Testis (tissue), 2 donors: ENCODE measurements at regions not wholly inside any gene's neighbourhood (a gene's known extent, or its start where the extent isn't known, plus 50 kb on each side); places are given as distances from the start of the nearest gene placed in this dataset.

ENCODE experiments used
- DNase-seq: peaks from one replicate; pipeline ENCODE4 v3.0.0-alpha.2; 2019
- H3K27ac ChIP-seq, 2 donors: fragments of 200-600 bp; sonication (generic); one replicate each; pipeline ENCODE4 v1.5.1; 2019
- H3K27me3 ChIP-seq: fragments of 200-600 bp; sonication (generic); one replicate; pipeline ENCODE4 v1.5.1; 2019
- H3K36me3 ChIP-seq: fragments of 200-600 bp; sonication (generic); one replicate; pipeline ENCODE4 v1.5.1; 2017; ENCODE audit warnings: low read depth; ENCODE audit errors: missing control alignments
- H3K4me1 ChIP-seq: fragments of 200-600 bp; sonication (generic); one replicate; pipeline ENCODE4 v1.5.1; 2019
- H3K4me3 ChIP-seq, 2 donors: fragments of 200-600 bp; sonication (generic); one replicate each; pipeline ENCODE4 v1.5.1; 2017 to 2019
- H3K9me3 ChIP-seq: fragments of 200-600 bp; sonication (generic); one replicate; pipeline ENCODE4 v1.5.1; 2017
- POLR2A ChIP-seq: fragments of 450-650 bp; IDR thresholded peaks from one replicate; pipeline ENCODE4 v1.6.1; 2017; ENCODE audit warnings: antibody characterized with exemption, mild to moderate bottlenecking, moderate library complexity
- WGBS, 2 donors: methylation state at CpG; one replicate each; pipeline ENCODE4 v1.1.5; 2018; 5-methylcytosine and 5-hydroxymethylcytosine counted together
- intact Hi-C: fragments of 100-400 bp; cut with DNase I; formaldehyde crosslinking; loops from one replicate; pipeline ENCODE4 v1.15.1; 2023; ENCODE audit warnings: low total_unique reads
- TF ChIP-seq, protein P1 (sequence below), 3 experiments: fragments of 450-650 bp in 2 of 3; fragments of 200-600 bp in 1 of 3; sonication (generic) in 1 of 3; IDR thresholded peaks; one replicate each; pipeline ENCODE4 v1.5.1; 2016 to 2019; ENCODE audit warnings: antibody characterized with exemption in 3 of 3, mild to moderate bottlenecking in 2 of 3, moderate library complexity in 1 of 3

DNA sequence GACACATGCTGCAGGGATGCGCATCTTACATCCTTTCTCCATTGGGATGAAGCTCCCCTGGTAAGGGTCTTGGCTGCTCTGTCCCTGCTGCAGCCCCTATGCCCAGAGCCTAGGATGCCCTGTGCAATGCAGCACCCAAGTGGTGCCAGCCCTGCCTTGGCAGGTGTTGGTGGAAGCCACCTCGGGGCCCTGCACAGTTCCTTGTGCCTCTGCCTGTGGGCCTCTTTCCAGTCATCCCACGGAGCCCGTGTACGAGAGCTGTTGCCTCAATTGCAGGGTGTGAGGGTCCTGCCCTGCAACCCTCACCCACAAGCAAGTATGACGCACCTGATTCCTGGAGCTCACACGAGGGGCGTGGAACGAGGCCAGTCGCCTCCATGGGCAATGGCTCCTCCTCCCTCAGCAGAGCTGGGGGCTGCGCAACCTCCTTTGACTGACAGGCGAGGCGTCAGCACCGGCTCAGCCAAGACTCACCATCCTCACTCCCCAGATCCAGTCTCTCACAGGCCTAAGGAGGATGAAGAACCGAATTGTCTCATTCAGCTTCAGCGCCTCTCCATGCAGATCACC is 719.6 kb downstream of the BRD1 start:
- Histone ChIP-seq H3K9me3 (no peaks in the 10 kb centered on the region), H3K27ac (no peak overlapping the region), H3K4me3 (no peak overlapping the region), H3K27me3 (no peaks in the 10 kb centered on the region), H3K4me1 (no peaks in the 10 kb centered on the region), H3K36me3 (no peaks in the 10 kb centered on the region)
- DNase-seq = no peak
- intact Hi-C loops = no loop called here
- WGBS, 2 donors = 82 to 90% methylated on average over 8 to 16 of the region's 16 CpGs
- TF ChIP-seq POLR2A = no peak
- TF ChIP-seq, protein P1, sequence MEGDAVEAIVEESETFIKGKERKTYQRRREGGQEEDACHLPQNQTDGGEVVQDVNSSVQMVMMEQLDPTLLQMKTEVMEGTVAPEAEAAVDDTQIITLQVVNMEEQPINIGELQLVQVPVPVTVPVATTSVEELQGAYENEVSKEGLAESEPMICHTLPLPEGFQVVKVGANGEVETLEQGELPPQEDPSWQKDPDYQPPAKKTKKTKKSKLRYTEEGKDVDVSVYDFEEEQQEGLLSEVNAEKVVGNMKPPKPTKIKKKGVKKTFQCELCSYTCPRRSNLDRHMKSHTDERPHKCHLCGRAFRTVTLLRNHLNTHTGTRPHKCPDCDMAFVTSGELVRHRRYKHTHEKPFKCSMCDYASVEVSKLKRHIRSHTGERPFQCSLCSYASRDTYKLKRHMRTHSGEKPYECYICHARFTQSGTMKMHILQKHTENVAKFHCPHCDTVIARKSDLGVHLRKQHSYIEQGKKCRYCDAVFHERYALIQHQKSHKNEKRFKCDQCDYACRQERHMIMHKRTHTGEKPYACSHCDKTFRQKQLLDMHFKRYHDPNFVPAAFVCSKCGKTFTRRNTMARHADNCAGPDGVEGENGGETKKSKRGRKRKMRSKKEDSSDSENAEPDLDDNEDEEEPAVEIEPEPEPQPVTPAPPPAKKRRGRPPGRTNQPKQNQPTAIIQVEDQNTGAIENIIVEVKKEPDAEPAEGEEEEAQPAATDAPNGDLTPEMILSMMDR (IDR thresholded peaks at IDR 0.05) = no peak

DNA sequence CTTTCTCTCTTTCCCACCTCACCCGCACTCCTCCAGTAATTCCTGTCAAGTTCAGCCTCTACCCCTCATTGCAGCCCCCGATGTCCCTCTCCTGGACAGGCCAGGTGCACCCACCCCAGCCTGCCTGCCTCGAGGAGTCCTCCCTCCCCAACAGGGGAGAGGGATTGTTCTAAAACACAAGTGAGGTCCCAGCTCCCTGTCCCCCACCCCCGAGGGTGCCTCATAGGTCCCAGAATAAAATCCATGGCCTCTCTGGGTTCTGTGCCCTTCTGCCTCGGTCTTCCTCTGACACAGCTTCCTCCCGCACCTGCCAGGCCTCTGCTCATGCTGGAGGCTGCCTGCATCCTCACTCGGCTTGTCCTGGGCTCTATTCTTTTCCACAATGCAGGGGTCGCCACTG is 720.1 kb downstream of the BRD1 start:
- Histone ChIP-seq H3K4me3 (no peak overlapping the region), H3K27me3 (no peaks in the 10 kb centered on the region), H3K36me3 (no peaks in the 10 kb centered on the region), H3K4me1 (no peaks in the 10 kb centered on the region), H3K9me3 (no peaks in the 10 kb centered on the region), H3K27ac (no peak overlapping the region)
- no peak for DNase-seq
- TF ChIP-seq, protein P1 (IDR thresholded peaks at IDR 0.05) = no peak
- no peak for TF ChIP-seq POLR2A
- intact Hi-C loops = no loop called here
- WGBS, 2 donors = 84 to 87% methylated on average over 8 of the region's 8 CpGs

DNA sequence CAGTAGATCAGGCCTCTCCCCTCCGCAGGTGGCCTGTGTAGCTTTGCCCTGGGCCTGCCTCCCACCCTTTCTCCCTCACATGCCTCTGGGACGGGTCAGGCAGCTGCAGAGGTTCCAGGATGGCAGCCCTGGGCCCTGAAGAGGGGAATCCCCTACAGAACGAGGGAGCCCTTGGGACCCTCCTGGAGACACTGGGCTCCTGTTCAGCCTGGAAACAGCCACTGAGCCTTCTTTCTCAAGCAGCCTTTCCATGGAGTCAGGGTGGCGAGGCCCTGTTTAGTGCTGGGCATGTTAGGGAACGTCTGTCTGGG is 720.9 kb downstream of the BRD1 start:
- DNase-seq = no peak
- Histone ChIP-seq H3K27ac (no peak overlapping the region), H3K4me1 (no peaks in the 10 kb centered on the region), H3K9me3 (no peaks in the 10 kb centered on the region), H3K27me3 (no peaks in the 10 kb centered on the region), H3K4me3 (no peak overlapping the region), H3K36me3 (no peaks in the 10 kb centered on the region)
- intact Hi-C loops = no loop called here
- WGBS, 2 donors = 59 to 77% methylated on average over 5 of the region's 5 CpGs
- no peak for TF ChIP-seq POLR2A
- TF ChIP-seq, protein P1 (IDR thresholded peaks at IDR 0.05) = no peak

DNA sequence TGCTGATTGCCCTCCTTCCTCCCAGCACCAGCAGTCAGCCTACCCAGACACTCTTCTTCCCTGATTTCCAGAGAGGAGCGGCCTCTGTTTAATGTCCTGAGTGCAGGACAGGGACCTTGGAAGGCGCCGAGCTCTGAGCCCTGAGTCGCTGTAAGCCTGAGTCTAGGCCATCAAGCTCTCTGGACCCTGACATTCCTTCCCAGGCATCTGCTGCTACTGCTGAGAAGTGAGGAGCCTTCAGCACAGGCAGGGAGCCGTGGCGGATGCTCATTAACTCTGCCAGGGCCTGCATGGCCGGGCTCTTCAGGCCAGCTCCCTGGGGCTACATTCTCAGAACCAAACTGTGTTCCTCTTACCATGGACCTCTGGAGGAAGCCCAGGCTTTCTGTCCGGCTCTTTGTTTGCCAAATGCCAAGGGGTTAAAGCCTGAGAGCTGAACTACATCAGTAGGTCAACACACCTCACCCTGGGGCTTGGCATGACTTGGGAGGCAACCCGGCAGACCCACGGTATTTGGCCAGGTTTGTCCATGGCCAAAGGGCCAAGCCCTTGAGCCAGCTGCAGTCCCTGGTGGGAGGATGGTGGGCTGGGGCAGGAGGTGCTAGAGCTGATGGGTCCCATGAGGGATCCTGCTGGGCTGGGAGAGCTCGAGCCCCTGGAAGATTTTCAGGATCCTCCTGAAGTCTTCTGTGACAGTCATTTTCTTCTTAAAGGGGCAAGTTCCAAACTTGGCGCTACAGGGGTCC is 721.4 kb downstream of the BRD1 start:
- Histone ChIP-seq H3K9me3 (no peaks in the 10 kb centered on the region), H3K4me1 (no peaks in the 10 kb centered on the region), H3K36me3 (no peaks in the 10 kb centered on the region), H3K27me3 (no peaks in the 10 kb centered on the region), H3K27ac (no peak overlapping the region), H3K4me3 (no peak overlapping the region)
- intact Hi-C loops = no loop called here
- TF ChIP-seq, protein P1 (IDR thresholded peaks at IDR 0.05) = no peak
- no peak for TF ChIP-seq POLR2A
- no peak for DNase-seq
- WGBS, 2 donors = 81 to 84% methylated on average over 6 to 12 of the region's 12 CpGs

DNA sequence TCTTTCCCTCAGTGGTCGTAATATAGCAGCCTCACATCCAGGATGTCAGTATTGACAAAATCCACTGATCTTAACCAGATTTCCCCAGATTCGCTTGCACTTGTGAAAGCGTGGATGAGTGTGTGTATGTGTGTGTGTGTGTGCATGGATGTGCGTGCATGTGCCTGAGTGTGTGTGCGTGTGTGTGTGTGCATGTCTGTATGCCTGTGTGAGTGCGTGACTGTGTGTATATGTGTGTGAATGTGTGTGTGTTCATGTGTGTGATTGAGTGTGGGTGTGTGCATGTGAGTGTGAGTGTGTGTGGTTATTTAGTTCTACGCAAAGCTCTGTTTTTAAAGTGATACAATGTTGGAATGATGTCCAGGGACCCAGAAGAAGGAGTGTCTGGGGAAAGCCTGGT is 723.2 kb downstream of the BRD1 start:
- intact Hi-C loops = no loop called here
- H3K4me3 ChIP-seq = no peak overlapping the region
- no peaks in the 10 kb centered on the region for H3K9me3 ChIP-seq
- TF ChIP-seq, protein P1 (IDR thresholded peaks at IDR 0.05) = no peak
- TF ChIP-seq POLR2A = no peak
- no peaks in the 10 kb centered on the region for H3K36me3 ChIP-seq
- 90 to 94% methylated on average over 7 of the region's 7 CpGs for WGBS, 2 donors
- H3K27me3 ChIP-seq = no peaks in the 10 kb centered on the region
- H3K27ac ChIP-seq = no peak overlapping the region
- DNase-seq = no peak
- no peaks in the 10 kb centered on the region for H3K4me1 ChIP-seq
